Kidney (tissue), 13 donors: ENCODE measurements at regions not wholly inside any gene's neighbourhood (a gene's known extent, or its start where the extent isn't known, plus 50 kb on each side); places are given as distances from the start of the nearest gene placed in this dataset.
"Not testable (repeated sequence)": the region's sequence is repeated elsewhere in the genome, so short reads cannot be mapped to it uniquely, and the experiment has no call there.

Source experiments
- DNase-seq, 5 donors: peaks; one replicate each; pipeline ENCODE4 v3.0.0-alpha.2; 2013 to 2020
- FAIRE-seq: peaks from 2 replicates; lab custom pipeline; 2012; peaks lifted over from hg19 to GRCh38; lab: Jason Lieb, UNC
- H3K27ac ChIP-seq, 2 donors: one replicate each; pipeline ENCODE4 v1.7.0; 2013; ENCODE audit warnings: low read depth in 2 of 2, low read length in 2 of 2, inconsistent platforms in 1 of 2
- H3K27me3 ChIP-seq: one replicate; pipeline ENCODE4 v1.7.1; 2013; ENCODE audit warnings: low read length, inconsistent platforms; ENCODE audit not compliant: control insufficient read depth, insufficient read depth
- H3K36me3 ChIP-seq, 3 donors: one replicate each; pipeline versions ENCODE4 v1.7.0 to v1.7.1; 2013; ENCODE audit warnings: low read length in 3 of 3, control low read depth in 1 of 3, inconsistent platforms in 1 of 3; ENCODE audit not compliant: insufficient read depth in 3 of 3, control insufficient read depth in 2 of 3
- H3K4me1 ChIP-seq, 3 donors: one replicate each; pipeline versions ENCODE4 v1.7.0 to v1.7.1; 2013; ENCODE audit warnings: low read length in 3 of 3, inconsistent platforms in 1 of 3, low read depth in 1 of 3; ENCODE audit not compliant: control insufficient read depth in 2 of 3, insufficient read depth in 2 of 3
- H3K4me3 ChIP-seq, 3 donors: one replicate each; pipeline versions ENCODE4 v1.7.0 to v1.8.1; 2013; ENCODE audit warnings: low read length in 3 of 3, control low read depth in 1 of 3, inconsistent platforms in 1 of 3
- H3K9ac ChIP-seq, 3 donors: one replicate each; pipeline versions ENCODE4 v1.7.0 to v1.7.1; 2013; ENCODE audit warnings: low read length in 3 of 3, control low read depth in 1 of 3, inconsistent platforms in 1 of 3
- H3K9me3 ChIP-seq, 3 donors: one replicate each; pipeline versions ENCODE4 v1.7.0 to v1.7.1; 2013; ENCODE audit warnings: low read length in 3 of 3, control low read depth in 1 of 3, inconsistent platforms in 1 of 3; ENCODE audit not compliant: control insufficient read depth in 2 of 3, insufficient read depth in 1 of 3
- intact Hi-C: fragments of 100-400 bp; cut with DNase I; formaldehyde crosslinking; loops from one replicate; pipeline ENCODE4 v1.11.1; 2022
- TF ChIP-seq, protein P1 (sequence below): IDR thresholded peaks from 3 replicates; pipeline ENCODE4 v1.5.1; 2012; ENCODE audit warnings: mild to moderate bottlenecking, moderate library complexity, borderline replicate concordance; ENCODE audit not compliant: insufficient read depth; ENCODE audit errors: extremely low read depth
- donor health status: control.
- donor health status: control.
- donor health status: control.
- donor health status: control.
- donor health status: control.
- donor health status: DM: yes; HTN: yes; CAD: no.
- donor health status: Normal renal cell carcinoma (clear cell type).

GRCh38 chr21:19109694-19110093 is 706.1 kb upstream of the TMPRSS15 start:
- DNase-seq (no peak), FAIRE-seq (no peak)
- intact Hi-C loops: no loop called here
- Histone ChIP-seq H3K4me3 (no peak overlapping the region), H3K4me1 (no peaks in the 10 kb centered on the region), H3K36me3 (no peaks in the 10 kb centered on the region), H3K9ac (no peak overlapping the region), H3K27ac (no peak overlapping the region), H3K27me3 (no peaks in the 10 kb centered on the region), H3K9me3 (no peaks in the 10 kb centered on the region)
- TF ChIP-seq, protein P1, sequence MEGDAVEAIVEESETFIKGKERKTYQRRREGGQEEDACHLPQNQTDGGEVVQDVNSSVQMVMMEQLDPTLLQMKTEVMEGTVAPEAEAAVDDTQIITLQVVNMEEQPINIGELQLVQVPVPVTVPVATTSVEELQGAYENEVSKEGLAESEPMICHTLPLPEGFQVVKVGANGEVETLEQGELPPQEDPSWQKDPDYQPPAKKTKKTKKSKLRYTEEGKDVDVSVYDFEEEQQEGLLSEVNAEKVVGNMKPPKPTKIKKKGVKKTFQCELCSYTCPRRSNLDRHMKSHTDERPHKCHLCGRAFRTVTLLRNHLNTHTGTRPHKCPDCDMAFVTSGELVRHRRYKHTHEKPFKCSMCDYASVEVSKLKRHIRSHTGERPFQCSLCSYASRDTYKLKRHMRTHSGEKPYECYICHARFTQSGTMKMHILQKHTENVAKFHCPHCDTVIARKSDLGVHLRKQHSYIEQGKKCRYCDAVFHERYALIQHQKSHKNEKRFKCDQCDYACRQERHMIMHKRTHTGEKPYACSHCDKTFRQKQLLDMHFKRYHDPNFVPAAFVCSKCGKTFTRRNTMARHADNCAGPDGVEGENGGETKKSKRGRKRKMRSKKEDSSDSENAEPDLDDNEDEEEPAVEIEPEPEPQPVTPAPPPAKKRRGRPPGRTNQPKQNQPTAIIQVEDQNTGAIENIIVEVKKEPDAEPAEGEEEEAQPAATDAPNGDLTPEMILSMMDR: no peak

DNA sequence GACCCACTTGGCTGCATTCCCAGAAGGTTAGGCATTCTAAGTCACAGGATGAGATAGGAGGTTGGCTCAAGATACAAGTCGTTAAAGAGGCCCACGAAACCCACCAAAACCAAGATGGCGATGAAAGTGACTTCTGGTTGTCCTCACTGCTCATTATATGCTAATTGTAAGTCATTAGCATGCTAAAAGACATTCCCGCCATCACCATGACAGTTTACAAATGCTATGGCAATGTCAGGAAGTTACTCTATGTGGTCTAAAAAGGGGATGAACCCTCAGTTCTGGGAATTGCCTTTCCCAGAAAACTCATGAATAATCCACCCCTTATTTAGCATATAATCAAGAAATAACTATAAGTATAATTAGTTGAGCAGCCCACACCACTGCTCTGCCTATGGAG is 715.7 kb upstream of the TMPRSS15 start:
- H3K4me1 ChIP-seq, H3K9ac ChIP-seq, H3K9me3 ChIP-seq, FAIRE-seq, H3K27me3 ChIP-seq, intact Hi-C loops, H3K36me3 ChIP-seq, DNase-seq, H3K27ac ChIP-seq, H3K4me3 ChIP-seq: not testable (repeated sequence)

DNA sequence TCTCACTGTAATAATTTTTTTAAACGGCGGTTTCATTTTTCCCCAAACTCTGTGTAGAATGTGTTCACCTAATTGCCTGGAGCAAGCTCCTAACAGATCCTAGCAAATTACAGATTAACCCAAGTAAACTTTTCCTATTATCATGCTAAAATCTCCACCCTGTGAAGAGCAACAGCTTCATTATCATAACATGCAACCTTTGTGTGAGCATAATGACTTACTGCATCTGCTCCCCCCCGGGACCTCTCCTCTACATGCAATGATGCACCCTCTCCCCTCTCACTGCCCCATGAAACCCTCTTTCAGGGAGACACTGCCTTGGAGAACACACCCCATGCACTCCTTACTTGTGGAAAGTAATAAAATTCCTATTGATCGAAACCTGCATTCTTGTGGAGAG is 717.0 kb upstream of the TMPRSS15 start:
- no peak for DNase-seq
- H3K27ac ChIP-seq: no peak overlapping the region
- no peaks in the 10 kb centered on the region for H3K9me3 ChIP-seq
- FAIRE-seq: no peak
- no peaks in the 10 kb centered on the region for H3K27me3 ChIP-seq
- no peaks in the 10 kb centered on the region for H3K4me1 ChIP-seq
- H3K4me3 ChIP-seq: no peak overlapping the region
- no peaks in the 10 kb centered on the region for H3K36me3 ChIP-seq
- intact Hi-C loops: no loop called here
- TF ChIP-seq, protein P1: no peak
- H3K9ac ChIP-seq: no peak overlapping the region

DNA sequence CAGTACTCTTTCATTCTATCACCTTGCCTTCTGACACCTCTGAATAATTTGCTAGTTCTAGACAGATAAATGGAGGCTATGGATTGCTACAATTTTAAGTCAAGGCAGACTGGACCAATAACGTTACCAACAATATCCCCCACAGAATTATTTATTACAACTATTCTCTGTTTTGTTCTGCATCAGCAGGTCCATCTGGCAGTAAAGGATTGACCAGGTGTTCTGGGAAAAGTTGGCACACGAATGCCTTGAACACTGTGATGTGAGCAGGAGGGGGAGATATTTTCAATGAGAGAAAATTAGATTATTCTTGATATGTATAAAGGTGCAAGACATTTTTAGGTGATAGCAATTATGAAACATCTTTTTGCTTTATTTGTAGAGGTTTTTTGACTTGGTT is 718.8 kb upstream of the TMPRSS15 start:
- DNase-seq (peak in 2 of 5 donors; percentile 6 to 8), FAIRE-seq (no peak)
- Histone ChIP-seq H3K4me3 (no peak overlapping the region), H3K36me3 (no peaks in the 10 kb centered on the region), H3K9me3 (no peaks in the 10 kb centered on the region), H3K27ac (no peak overlapping the region), H3K27me3 (no peaks in the 10 kb centered on the region), H3K4me1 (no peaks in the 10 kb centered on the region), H3K9ac (no peak overlapping the region)
- intact Hi-C loops: no loop called here
- TF ChIP-seq, protein P1: no peak
